ENCODE measurements at regions not wholly inside any gene's neighbourhood (a gene's known extent, or its start where the extent isn't known, plus 50 kb on each side); places are given as distances from the start of the nearest gene placed in this dataset.

- no peak for DNase-seq (ENCODE audit: low read depth, low spot score)
- ChIA-PET CTCF (interaction anchor here (0.7 kb wide), 1 partner anchor 44 kb away, joined by 3 read pairs; no protein-coding TSS in a partner anchor), SMC1A (ENCODE audit: uncharacterized antibody, unreplicated experiment) (no interaction called here), POLR2A (interaction anchor here (0.5 kb wide), 1 partner anchor 86 kb away, joined by 3 read pairs; no protein-coding TSS in a partner anchor), RAD21 (ENCODE audit: unreplicated experiment) (no interaction called here)
- H3K9ac ChIP-seq (ENCODE audit: control insufficient read depth, insufficient read depth, low read length), result no peak overlapping the region
- H3K27ac ChIP-seq (ENCODE audit: control insufficient read depth, insufficient read depth), result no peak overlapping the region
- in situ Hi-C loops (cut with MboI) (no loop called here), intact Hi-C loops (cut with micrococcal nuclease; ENCODE audit: unreplicated experiment) (no loop called here)
- H3K4me3 ChIP-seq, result no peak overlapping the region
- H3K4me1 ChIP-seq (ENCODE audit: control insufficient read depth, insufficient read depth, low read length), result no peaks in the 10 kb centered on the region
- H3K4me2 ChIP-seq (ENCODE audit: control insufficient read depth, insufficient read depth), result no peak overlapping the region
- no peak for FAIRE-seq
- BruUV-seq (replicated peaks), result no TSS peak
- no peak overlapping the region for H2AFZ ChIP-seq (ENCODE audit: control insufficient read depth, low read depth, low read length)
- H3K27me3 ChIP-seq (replicated peaks in 1 of 2; ENCODE audit: control insufficient read depth in 2 of 2, insufficient read depth in 2 of 2, low read length in 1 of 2), result no peaks in the 10 kb centered on the region; a peak in 1 of 4 replicates
- no peaks in the 10 kb centered on the region for H4K20me1 ChIP-seq (ENCODE audit: control insufficient read depth, insufficient read depth)
- no peaks in the 10 kb centered on the region for H3K79me2 ChIP-seq (ENCODE audit: control insufficient read depth, insufficient read depth, low read length)
- H3K36me3 ChIP-seq (ENCODE audit: control insufficient read depth in 2 of 2, insufficient read depth in 2 of 2, low read length in 1 of 2), result no peaks in the 10 kb centered on the region
- no peaks in the 10 kb centered on the region; the same call in 2 of the 3 replicates for H3K9me3 ChIP-seq (replicated peaks; ENCODE audit: control insufficient read depth, insufficient read depth, low read length)
- ATAC-seq, result no peak
- 33% methylated on average over 5 of the region's 5 CpGs for WGBS (ENCODE audit: insufficient coverage, insufficient replicate concordance, low lambda C conversion rate, missing lambda C conversion rate)
- TF ChIP-seq IKZF2 (IDR thresholded peaks at IDR 0.05) (no peak), PAX5 (IDR thresholded peaks at IDR 0.05; ENCODE audit: borderline replicate concordance, low read depth, low read length) (no peak), FOXK2 (IDR thresholded peaks at IDR 0.05) (no peak), EGR1 (IDR thresholded peaks at IDR 0.05; ENCODE audit: borderline replicate concordance in 1 of 2, low read depth in 2 of 2, low read length in 2 of 2) (no peak), HSF1 (IDR thresholded peaks at IDR 0.05; ENCODE audit: low read depth, low read length) (no peak), PRDM15 (CRISPR knock-in tag; IDR thresholded peaks at IDR 0.05) (no peak), IRF3 (IDR thresholded peaks at IDR 0.05) (no peak), ZBTB4 (CRISPR knock-in tag; IDR thresholded peaks at IDR 0.05) (no peak), MYB (IDR thresholded peaks at IDR 0.05; ENCODE audit: borderline replicate concordance, low read depth, low read length) (no peak)
- TF ChIP-seq, protein P1, sequence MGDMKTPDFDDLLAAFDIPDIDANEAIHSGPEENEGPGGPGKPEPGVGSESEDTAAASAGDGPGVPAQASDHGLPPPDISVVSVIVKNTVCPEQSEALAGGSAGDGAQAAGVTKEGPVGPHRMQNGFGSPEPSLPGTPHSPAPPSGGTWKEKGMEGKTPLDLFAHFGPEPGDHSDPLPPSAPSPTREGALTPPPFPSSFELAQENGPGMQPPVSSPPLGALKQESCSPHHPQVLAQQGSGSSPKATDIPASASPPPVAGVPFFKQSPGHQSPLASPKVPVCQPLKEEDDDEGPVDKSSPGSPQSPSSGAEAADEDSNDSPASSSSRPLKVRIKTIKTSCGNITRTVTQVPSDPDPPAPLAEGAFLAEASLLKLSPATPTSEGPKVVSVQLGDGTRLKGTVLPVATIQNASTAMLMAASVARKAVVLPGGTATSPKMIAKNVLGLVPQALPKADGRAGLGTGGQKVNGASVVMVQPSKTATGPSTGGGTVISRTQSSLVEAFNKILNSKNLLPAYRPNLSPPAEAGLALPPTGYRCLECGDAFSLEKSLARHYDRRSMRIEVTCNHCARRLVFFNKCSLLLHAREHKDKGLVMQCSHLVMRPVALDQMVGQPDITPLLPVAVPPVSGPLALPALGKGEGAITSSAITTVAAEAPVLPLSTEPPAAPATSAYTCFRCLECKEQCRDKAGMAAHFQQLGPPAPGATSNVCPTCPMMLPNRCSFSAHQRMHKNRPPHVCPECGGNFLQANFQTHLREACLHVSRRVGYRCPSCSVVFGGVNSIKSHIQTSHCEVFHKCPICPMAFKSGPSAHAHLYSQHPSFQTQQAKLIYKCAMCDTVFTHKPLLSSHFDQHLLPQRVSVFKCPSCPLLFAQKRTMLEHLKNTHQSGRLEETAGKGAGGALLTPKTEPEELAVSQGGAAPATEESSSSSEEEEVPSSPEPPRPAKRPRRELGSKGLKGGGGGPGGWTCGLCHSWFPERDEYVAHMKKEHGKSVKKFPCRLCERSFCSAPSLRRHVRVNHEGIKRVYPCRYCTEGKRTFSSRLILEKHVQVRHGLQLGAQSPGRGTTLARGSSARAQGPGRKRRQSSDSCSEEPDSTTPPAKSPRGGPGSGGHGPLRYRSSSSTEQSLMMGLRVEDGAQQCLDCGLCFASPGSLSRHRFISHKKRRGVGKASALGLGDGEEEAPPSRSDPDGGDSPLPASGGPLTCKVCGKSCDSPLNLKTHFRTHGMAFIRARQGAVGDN (IDR thresholded peaks at IDR 0.05), result no peak
These were observed 102.2 kb downstream of the TRIM29 start for GRCh38 chr11:120035756-120036155.
